AG04450 (cell line): ENCODE measurements at regions not wholly inside any gene's neighbourhood (a gene's known extent, or its start where the extent isn't known, plus 50 kb on each side); places are given as distances from the start of the nearest gene placed in this dataset.

Experiments
- CTCF ChIA-PET: fragments of 300-600, 350-600 bp; formaldehyde crosslinking; extraction: SDS; loops from one replicate; lab custom pipeline; 2022; ENCODE audit warnings: antibody characterized with exemption, inconsistent platforms; lab: Charles Lee
- POLR2A ChIA-PET: fragments of 350-600 bp; formaldehyde crosslinking; extraction: SDS; loops from one replicate; lab custom pipeline; 2021; ENCODE audit warnings: antibody characterized with exemption, inconsistent platforms; lab: Yijun Ruan, JAX
- DNase-seq: peaks from one replicate; pipeline ENCODE4 v3.0.0-alpha.2; 2011; ENCODE audit warnings: low read depth, low spot score
- H3K27ac ChIP-seq: one replicate; pipeline ENCODE4 v1.5.1; 2012; ENCODE audit warnings: low read depth, low read length, control low read depth
- H3K27me3 ChIP-seq: one replicate; pipeline ENCODE4 v1.6.0; 2012; ENCODE audit warnings: low read length; ENCODE audit not compliant: control insufficient read depth, insufficient read depth
- H3K4me3 ChIP-seq: 2 replicates; pipeline ENCODE4 v1.5.1; 2011; ENCODE audit warnings: mild to moderate bottlenecking, low read depth, low read length, control low read depth
- H3K9me3 ChIP-seq: 2 replicates; pipeline ENCODE4 v1.5.1; 2012; ENCODE audit warnings: low read length; ENCODE audit not compliant: control insufficient read depth, insufficient read depth
- CTCF ChIP-seq: IDR thresholded peaks from 2 replicates; pipeline ENCODE4 v1.5.1; 2011; ENCODE audit warnings: low read depth, low read length, control low read depth, inconsistent platforms

GRCh38 chr2:60094450-60094929 lies 459.0 kb downstream of the BCL11A start:
- peaks cover 13% of the 10 kb centered on the region for H3K9me3 ChIP-seq
- DNase-seq: no peak
- H3K27ac ChIP-seq: no peak overlapping the region
- H3K27me3 ChIP-seq: no peaks in the 10 kb centered on the region
- CTCF ChIA-PET: no interaction called here
- POLR2A ChIA-PET: no interaction called here
- TF ChIP-seq CTCF: no peak
- H3K4me3 ChIP-seq: no peak overlapping the region

- peaks cover 13% of the 10 kb centered on the region for H3K9me3 ChIP-seq
- H3K4me3 ChIP-seq: no peak overlapping the region
- ChIA-PET CTCF (no interaction called here), POLR2A (no interaction called here)
- no peaks in the 10 kb centered on the region for H3K27me3 ChIP-seq
- no peak overlapping the region for H3K27ac ChIP-seq
- TF ChIP-seq CTCF: no peak
- no peak for DNase-seq
Observed at GRCh38 chr2:60092781-60093180, 460.7 kb downstream of the BCL11A start.

GRCh38 chr2:60091894-60092293 lies 461.6 kb downstream of the BCL11A start:
- Histone ChIP-seq H3K27me3 (no peaks in the 10 kb centered on the region), H3K9me3 (peaks cover 7% of the 10 kb centered on the region; the same call in 1 of the 2 replicates), H3K27ac (no peak overlapping the region), H3K4me3 (no peak overlapping the region)
- CTCF ChIA-PET: no interaction called here
- no peak for TF ChIP-seq CTCF
- POLR2A ChIA-PET: no interaction called here
- no peak for DNase-seq

- Histone ChIP-seq H3K4me3 (no peak overlapping the region), H3K9me3 (peaks cover 3% of the 10 kb centered on the region; the same call in 1 of the 2 replicates), H3K27me3 (no peaks in the 10 kb centered on the region), H3K27ac (no peak overlapping the region)
- POLR2A ChIA-PET: no interaction called here
- CTCF ChIA-PET: no interaction called here
- TF ChIP-seq CTCF: no peak
- DNase-seq: no peak
Observed at GRCh38 chr2:60091266-60091665, 462.2 kb downstream of the BCL11A start.

- Histone ChIP-seq H3K27me3 (no peaks in the 10 kb centered on the region), H3K27ac (no peak overlapping the region), H3K9me3 (peaks cover 8% of the 10 kb centered on the region), H3K4me3 (no peak overlapping the region)
- CTCF ChIA-PET: no interaction called here
- POLR2A ChIA-PET: no interaction called here
- TF ChIP-seq CTCF: no peak
- DNase-seq: no peak
Observed at GRCh38 chr2:60079562-60079961, 473.9 kb downstream of the BCL11A start.
